Fibroblast of lung (primary cell): ENCODE measurements at regions not wholly inside any gene's neighbourhood (a gene's known extent, or its start where the extent isn't known, plus 50 kb on each side); places are given as distances from the start of the nearest gene placed in this dataset.

Experiments used
- CTCF ChIP-seq, 2 donors: IDR thresholded peaks in 1 of 2; conservative IDR thresholded peaks in 1 of 2; 1 replicate in 1 of 2; 2 replicates in 1 of 2; pipeline ENCODE4 v1.5.1; 2011 to 2012; ENCODE audit warnings: low read length in 2 of 2, control low read depth in 1 of 2, inconsistent platforms in 1 of 2, low read depth in 1 of 2, mild to moderate bottlenecking in 1 of 2
- EZH2 ChIP-seq: IDR thresholded peaks from 2 replicates; pipeline ENCODE4 v1.5.1; 2012; ENCODE audit warnings: low read length, control low read depth, mild to moderate bottlenecking; ENCODE audit errors: missing control alignments

GRCh38 chr10:94074462-94074861, 80.7 kb downstream of the PLCE1 start:
- TF ChIP-seq CTCF (conservative IDR thresholded peaks at IDR 0.05 in 1 of 2, IDR thresholded peaks at IDR 0.05 in 1 of 2; ENCODE audit: low read depth in 1 of 2, low read length in 2 of 2) (no peak), EZH2 (no peak)
